Activated CD4-positive, alpha-beta T cell treated with anti-CD3 and anti-CD28 coated beads for 36 hours (primary cell): ENCODE measurements at regions not wholly inside any gene's neighbourhood (a gene's known extent, or its start where the extent isn't known, plus 50 kb on each side); places are given as distances from the start of the nearest gene placed in this dataset.

Experiments used
- ATAC-seq: fragments of 200-7000 bp; cut with Tn5 transposase; one replicate; pipeline ENCODE4 v1.10.0; 2021; ENCODE audit warnings: mild to moderate bottlenecking, moderate library complexity
- CTCF ChIA-PET: fragments of 350-600 bp; sonication (Branson Sonifier 250); formaldehyde crosslinking; loops from one replicate; lab custom pipeline; 2021; ENCODE audit warnings: antibody characterized with exemption; lab: Charles Lee
- POLR2A ChIA-PET: fragments of 350-600 bp; sonication (Branson Sonifier 250); formaldehyde crosslinking; loops from one replicate; lab custom pipeline; 2021; ENCODE audit warnings: antibody characterized with exemption, inconsistent platforms; lab: Charles Lee
- DNase-seq: peaks from one replicate; pipeline ENCODE4 v3.0.0-alpha.2; 2020
- H3K27ac Mint-ChIP-seq: one replicate; pipeline ENCODE4 v1.8.0; 2021; ENCODE audit warnings: mixed read lengths
- H3K27me3 Mint-ChIP-seq: one replicate; pipeline ENCODE4 v1.8.0; 2021; ENCODE audit warnings: mixed read lengths
- H3K36me3 Mint-ChIP-seq: one replicate; pipeline ENCODE4 v1.8.0; 2021; ENCODE audit warnings: low read depth, mixed read lengths
- H3K4me1 Mint-ChIP-seq: one replicate; pipeline ENCODE4 v1.8.0; 2021; ENCODE audit warnings: mixed read lengths
- H3K4me3 Mint-ChIP-seq: one replicate; pipeline ENCODE4 v1.8.0; 2021; ENCODE audit warnings: mild to moderate bottlenecking, moderate library complexity, mixed read lengths
- H3K9me3 Mint-ChIP-seq: one replicate; pipeline ENCODE4 v1.8.0; 2021; ENCODE audit warnings: low read depth, mixed read lengths
- intact Hi-C, 2 experiments: fragments of 100-400 bp; cut with DNase I in 1 of 2; cut with micrococcal nuclease in 1 of 2; formaldehyde crosslinking; loops; one replicate each; pipeline versions ENCODE4 v1.14.2 to v1.15.1; 2022 to 2024; cut with DNase I, micrococcal nuclease

DNA sequence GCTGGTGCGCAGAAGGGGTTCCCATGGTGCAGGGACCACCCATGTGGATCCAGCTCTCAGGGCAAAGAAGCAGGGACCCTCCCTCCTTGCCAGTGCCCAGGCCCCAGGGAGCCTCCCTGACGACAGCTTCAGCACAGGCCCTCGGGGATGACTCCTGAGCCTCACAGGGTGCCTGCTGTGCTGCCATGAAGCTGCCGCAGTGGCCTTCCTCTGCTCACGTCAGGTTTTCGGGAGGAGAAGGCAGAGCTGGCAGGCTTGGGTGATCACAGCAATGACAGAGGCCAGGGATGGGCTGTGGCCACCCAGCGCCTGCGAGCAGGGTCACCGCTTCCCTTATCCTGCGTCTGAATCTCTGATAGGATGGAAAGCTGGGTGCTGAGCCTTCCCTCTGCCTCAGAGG, 276.2 kb downstream of the BRD1 start:
- ATAC-seq (no peak), DNase-seq (no peak)
- intact Hi-C loops: no loop called here
- Mint-ChIP-seq H3K36me3 (no peaks in the 10 kb centered on the region), H3K9me3 (no peaks in the 10 kb centered on the region), H3K27ac (no peak overlapping the region), H3K4me3 (no peak overlapping the region), H3K4me1 (no peaks in the 10 kb centered on the region), H3K27me3 (no peaks in the 10 kb centered on the region)
- ChIA-PET CTCF (no interaction called here), POLR2A (no interaction called here)

DNA sequence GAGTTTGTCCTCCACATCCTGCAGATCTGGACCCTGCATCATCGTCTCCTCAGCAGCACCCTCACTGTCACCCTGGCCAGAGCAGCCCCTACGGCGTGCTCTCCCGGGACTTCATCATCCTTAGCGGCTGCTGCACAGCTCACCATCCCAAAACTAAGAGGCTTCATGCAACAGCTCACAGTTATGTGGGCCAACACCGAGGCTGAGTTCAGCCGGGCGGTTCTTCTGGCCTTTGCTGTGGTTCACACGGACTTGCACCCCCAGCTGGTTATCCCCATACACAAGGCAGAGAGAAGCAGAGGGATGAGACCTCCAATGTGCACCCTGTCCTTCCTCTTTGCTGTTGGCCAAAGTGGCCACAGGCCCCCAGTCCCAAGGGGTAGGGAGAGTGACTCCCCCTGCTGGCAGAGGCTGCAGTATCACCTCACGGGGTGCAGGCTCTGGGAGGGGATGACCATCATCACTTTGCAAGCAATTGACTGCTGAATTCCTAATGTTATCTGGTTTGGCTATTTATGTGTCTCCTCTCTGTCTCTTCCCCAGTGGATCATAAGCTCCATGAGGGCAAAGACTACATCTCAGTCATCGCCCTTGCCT, 276.8 kb downstream of the BRD1 start:
- POLR2A ChIA-PET: no interaction called here

DNA sequence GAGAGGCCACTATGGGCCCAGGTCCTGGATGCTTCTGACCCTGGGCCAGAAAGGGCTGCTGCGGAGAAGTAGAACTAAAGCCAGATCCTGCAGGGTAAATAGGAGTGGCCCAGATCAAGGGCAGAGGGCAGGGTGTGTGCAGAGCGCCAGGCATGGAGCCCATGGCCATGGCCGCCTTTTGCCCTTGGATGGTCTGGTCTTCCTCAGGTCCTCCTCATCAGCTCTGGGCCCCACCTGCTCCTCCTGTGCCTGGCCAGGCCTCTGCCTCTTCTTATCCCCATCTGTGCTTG, 277.6 kb downstream of the BRD1 start:
- ATAC-seq (no peak), DNase-seq (no peak)
- no peaks in the 10 kb centered on the region for H3K4me1 Mint-ChIP-seq
- H3K4me3 Mint-ChIP-seq: no peak overlapping the region
- H3K9me3 Mint-ChIP-seq: no peaks in the 10 kb centered on the region
- POLR2A ChIA-PET: no interaction called here
- no peaks in the 10 kb centered on the region for H3K27me3 Mint-ChIP-seq
- no peaks in the 10 kb centered on the region for H3K36me3 Mint-ChIP-seq
- intact Hi-C loops: no loop called here
- CTCF ChIA-PET: no interaction called here
- no peak overlapping the region for H3K27ac Mint-ChIP-seq

More for the DNA sequence above, 276.8 kb downstream of the BRD1 start:
- no peak overlapping the region for H3K4me3 Mint-ChIP-seq
- no peaks in the 10 kb centered on the region for H3K4me1 Mint-ChIP-seq
- no peaks in the 10 kb centered on the region for H3K9me3 Mint-ChIP-seq
- H3K27me3 Mint-ChIP-seq: no peaks in the 10 kb centered on the region
- intact Hi-C loops: no loop called here
- H3K27ac Mint-ChIP-seq: no peak overlapping the region
- DNase-seq: no peak
- H3K36me3 Mint-ChIP-seq: no peaks in the 10 kb centered on the region
- CTCF ChIA-PET: interaction anchor here (0.6 kb wide), 1 partner anchor 99 kb away, joined by 3 read pairs; no protein-coding TSS in a partner anchor
- ATAC-seq: no peak

DNA sequence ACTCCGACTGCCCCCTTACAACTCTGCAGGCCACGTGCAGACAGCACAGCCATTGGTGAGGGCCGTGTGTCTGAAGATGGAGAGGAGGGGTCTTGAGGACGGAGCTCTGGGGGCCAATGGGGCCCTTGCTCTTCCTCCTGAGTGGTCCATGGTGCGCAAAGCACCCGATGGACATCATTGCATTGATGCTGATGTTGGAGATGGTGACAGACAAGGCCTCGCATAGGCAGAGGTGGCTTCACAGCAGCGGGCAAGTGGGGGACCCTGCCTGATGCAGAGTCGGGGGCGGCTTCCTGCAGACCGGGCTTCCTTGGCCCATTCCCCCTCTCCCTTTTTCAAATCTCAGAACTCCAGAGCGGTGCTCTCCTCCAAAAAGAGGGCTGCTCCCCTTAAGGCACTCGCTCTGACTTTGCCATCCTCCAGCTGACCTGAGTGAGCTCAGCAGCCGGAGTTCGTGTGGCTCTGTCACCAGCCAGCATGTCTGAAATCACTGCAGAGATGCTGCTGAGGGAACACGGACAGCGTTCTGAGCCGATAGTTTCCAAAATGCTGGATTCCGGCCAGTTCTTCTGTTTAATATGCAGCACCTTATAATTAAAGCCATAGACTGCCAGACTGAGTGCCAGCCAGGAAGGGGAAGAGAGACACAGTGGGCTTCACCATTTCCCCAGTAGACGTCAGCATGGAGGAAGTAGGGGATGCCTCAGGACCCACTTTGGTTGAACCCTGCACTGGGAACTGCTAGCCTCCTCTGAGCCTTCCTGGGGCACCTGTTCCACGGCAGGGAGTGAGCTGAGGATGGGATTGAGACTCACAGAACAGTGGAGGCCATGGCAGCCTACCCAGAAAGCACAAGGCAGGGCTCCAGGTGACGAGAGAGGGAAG, 278.2 kb downstream of the BRD1 start:
- Mint-ChIP-seq H3K9me3 (no peaks in the 10 kb centered on the region), H3K27me3 (no peaks in the 10 kb centered on the region), H3K4me3 (no peak overlapping the region), H3K36me3 (no peaks in the 10 kb centered on the region), H3K4me1 (no peaks in the 10 kb centered on the region), H3K27ac (no peak overlapping the region)
- ATAC-seq: no peak
- DNase-seq: no peak
- ChIA-PET CTCF (no interaction called here), POLR2A (no interaction called here)
- intact Hi-C loops: no loop called here

DNA sequence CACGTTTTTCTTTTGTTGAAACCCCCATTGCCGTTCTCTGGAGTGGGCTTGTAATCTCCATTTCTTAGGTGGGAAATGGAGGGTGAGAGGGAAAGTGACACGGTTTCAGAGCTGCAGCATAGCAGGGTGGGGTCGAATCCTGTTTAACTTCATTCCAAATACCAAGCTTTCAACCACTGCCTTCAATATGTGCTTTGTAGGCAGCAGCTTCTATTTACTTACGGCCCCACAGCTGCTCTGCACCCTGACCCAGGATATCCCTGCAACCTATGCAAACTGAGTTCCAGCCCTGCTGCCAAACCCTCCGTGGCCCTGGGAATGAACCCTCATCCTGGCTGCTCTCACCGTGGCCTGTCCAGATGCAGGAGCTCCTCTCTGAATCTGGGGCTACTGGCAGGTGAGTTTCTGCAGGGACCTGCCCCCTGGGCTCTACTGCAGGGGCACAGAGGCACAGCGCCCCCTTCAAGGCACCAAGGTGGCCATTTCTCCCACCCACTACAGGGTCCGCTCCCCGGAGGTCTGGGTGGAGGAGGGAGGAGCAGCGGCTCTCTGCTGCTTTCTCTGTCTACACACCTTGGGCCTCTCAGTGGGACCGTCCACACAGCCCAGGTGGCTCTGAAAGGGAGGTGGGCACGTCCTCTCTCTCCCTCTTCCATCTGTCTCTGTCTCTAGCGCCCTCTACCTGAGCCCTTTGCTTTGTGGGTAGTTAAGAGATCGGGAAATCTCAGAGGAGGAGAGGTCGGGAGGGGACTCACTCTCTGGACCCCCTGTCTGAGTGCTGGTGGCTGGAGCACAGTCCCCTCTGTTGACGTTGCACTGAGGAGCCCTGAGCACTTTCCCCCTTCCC, 279.1 kb downstream of the BRD1 start:
- DNase-seq (no peak), ATAC-seq (no peak)
- no peaks in the 10 kb centered on the region for H3K9me3 Mint-ChIP-seq
- POLR2A ChIA-PET: no interaction called here
- CTCF ChIA-PET: no interaction called here
- no peaks in the 10 kb centered on the region for H3K27me3 Mint-ChIP-seq
- no peak overlapping the region for H3K27ac Mint-ChIP-seq
- H3K4me1 Mint-ChIP-seq: no peaks in the 10 kb centered on the region
- intact Hi-C loops: no loop called here
- H3K36me3 Mint-ChIP-seq: no peaks in the 10 kb centered on the region
- H3K4me3 Mint-ChIP-seq: no peak overlapping the region

DNA sequence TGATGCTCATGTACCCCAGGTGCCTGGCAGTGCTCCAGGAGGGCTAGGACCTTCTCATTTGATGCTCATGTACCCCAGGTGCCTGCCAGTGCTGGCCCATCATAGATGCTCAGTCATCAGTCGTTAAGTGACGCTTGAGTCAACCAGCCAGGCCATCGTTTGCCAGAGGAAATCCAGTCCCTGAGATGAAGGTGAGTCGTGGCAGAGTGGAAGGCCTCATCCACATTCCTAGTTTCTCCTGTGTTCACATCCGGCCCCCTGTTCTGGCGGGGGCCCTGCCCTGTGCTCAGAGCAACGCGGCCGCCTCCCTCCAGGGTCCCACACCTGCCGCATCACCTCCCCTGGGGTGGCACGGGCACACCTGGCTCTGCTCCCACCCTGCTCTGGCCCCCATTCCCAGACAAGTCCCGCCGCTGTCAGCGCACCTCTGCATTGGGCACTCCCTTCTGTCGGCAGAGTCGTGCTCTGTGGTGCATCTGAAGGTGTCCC, 279.9 kb downstream of the BRD1 start:
- intact Hi-C loops: no loop called here
- Mint-ChIP-seq H3K4me3 (no peak overlapping the region), H3K27me3 (no peaks in the 10 kb centered on the region), H3K27ac (no peak overlapping the region), H3K9me3 (no peaks in the 10 kb centered on the region), H3K4me1 (no peaks in the 10 kb centered on the region), H3K36me3 (no peaks in the 10 kb centered on the region)
- no peak for ATAC-seq
- CTCF ChIA-PET: no interaction called here
- POLR2A ChIA-PET: no interaction called here
- DNase-seq: no peak

DNA sequence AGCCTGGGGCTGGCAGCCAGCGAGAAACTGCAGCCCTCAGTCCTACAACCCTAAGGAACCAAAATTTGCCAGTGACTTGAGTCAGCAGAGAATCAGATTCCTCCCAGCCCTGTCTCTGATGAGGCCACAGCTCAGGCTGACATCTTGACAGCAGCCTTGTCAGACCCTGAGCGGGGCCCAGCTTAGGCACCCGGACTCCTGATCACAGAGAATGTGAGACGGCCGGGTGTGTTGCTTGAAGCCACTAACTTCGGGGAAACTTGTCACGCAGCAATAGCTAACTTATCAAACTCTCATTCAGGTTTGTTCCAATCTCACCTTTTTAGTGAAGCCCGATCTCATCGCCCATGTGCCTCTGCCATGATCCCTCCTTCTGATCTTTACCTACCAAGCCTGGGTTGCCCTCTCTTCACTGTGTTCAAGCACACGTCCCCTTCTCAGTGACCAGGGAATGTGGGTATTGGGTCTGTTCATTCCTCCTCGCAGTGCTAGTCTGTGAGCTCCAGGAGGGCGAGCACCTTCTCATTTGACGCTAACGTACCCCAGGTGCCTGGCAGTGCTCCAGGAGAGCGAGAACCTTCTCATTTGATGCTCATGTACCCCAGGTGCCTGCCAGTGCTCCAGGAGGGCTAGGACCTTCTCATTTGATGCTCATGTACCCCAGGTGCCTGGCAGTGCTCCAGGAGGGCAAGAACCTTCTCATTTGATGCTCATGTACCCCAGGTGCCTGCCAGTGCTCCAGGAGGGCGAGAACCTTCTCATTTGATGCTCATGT, 280.7 kb downstream of the BRD1 start:
- H3K27ac Mint-ChIP-seq: no peak overlapping the region
- no peaks in the 10 kb centered on the region for H3K36me3 Mint-ChIP-seq
- ChIA-PET CTCF (no interaction called here), POLR2A (no interaction called here)
- no peak for DNase-seq
- no peaks in the 10 kb centered on the region for H3K9me3 Mint-ChIP-seq
- no peak overlapping the region for H3K4me3 Mint-ChIP-seq
- H3K4me1 Mint-ChIP-seq: no peaks in the 10 kb centered on the region
- no peak for ATAC-seq
- H3K27me3 Mint-ChIP-seq: no peaks in the 10 kb centered on the region
- intact Hi-C loops: no loop called here

DNA sequence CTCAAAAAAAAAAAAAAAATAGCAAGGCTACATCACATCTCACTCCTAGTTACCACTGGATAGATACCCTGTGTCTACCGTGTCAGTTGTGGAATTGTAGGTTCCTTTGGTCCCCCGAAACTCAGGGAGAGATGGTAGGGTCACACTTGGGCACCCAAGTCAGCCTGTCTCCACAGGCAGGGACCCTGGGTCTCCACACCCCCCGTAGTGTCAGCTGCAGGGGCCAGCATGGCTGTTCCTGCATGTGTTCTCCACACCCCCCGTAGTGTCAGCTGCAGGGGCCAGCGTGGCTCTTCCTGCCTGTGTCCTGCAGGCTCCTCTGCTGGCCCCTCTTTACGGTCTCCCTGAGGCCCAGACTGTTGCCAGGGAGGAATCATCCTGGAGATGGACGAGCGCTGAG, 282.1 kb downstream of the BRD1 start:
- intact Hi-C loops: no loop called here
- H3K4me3 Mint-ChIP-seq: no peak overlapping the region
- ATAC-seq (no peak), DNase-seq (no peak)
- no peak overlapping the region for H3K27ac Mint-ChIP-seq
- CTCF ChIA-PET: no interaction called here
- POLR2A ChIA-PET: no interaction called here
- no peaks in the 10 kb centered on the region for H3K27me3 Mint-ChIP-seq
- no peaks in the 10 kb centered on the region for H3K4me1 Mint-ChIP-seq
- H3K9me3 Mint-ChIP-seq: no peaks in the 10 kb centered on the region
- H3K36me3 Mint-ChIP-seq: no peaks in the 10 kb centered on the region

DNA sequence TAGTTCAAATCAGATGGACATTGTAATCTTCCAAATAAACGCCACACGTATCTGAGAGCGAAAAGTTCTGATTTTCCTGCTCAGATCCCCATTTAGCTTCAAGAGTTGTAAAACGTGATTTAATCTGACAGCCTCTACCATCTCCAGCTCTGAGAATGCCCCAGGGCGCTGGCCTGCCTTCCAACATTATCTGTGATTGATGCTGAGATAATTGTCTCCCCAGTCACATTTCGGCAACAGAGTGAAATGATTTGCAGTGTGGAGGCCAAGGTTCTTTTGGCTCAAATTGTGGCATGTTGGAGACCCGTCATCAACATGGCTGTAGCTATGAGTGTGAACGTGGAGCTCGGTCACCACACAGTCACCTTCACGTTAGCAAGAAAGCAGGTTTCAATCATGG, 283.4 kb downstream of the BRD1 start:
- intact Hi-C loops: no loop called here
- ATAC-seq: no peak
- DNase-seq: no peak
- Mint-ChIP-seq H3K4me3 (no peak overlapping the region), H3K9me3 (no peaks in the 10 kb centered on the region), H3K4me1 (no peaks in the 10 kb centered on the region), H3K27me3 (no peaks in the 10 kb centered on the region), H3K27ac (no peak overlapping the region), H3K36me3 (no peaks in the 10 kb centered on the region)
- ChIA-PET CTCF (interaction anchor here (0.9 kb wide), 1 partner anchor 15 kb away, joined by 3 read pairs; no protein-coding TSS in a partner anchor), POLR2A (no interaction called here)

DNA sequence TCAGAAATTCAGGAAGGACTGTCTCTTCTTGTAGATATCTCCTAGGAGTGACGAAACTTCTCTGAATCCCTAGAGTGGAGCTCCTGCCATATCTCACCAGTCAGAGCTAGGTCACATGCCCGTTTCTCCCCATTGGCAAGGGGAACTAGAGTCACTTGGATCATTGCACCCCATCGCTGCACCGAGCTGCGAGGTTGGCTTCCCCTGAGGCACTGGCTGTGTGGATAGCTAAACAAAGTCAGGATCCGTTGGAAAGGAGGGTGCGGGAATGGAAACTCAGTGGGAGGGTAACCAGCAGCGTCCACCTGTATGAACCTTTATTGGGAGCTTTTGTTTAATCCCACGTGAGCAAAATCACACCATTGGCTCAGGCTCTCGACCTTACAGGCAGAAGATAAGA, 283.8 kb downstream of the BRD1 start:
- ChIA-PET POLR2A (no interaction called here), CTCF (interaction anchor here (0.9 kb wide), 1 partner anchor 15 kb away, joined by 3 read pairs; no protein-coding TSS in a partner anchor)
- DNase-seq (no peak), ATAC-seq (no peak)
- Mint-ChIP-seq H3K36me3 (no peaks in the 10 kb centered on the region), H3K9me3 (no peaks in the 10 kb centered on the region), H3K4me3 (no peak overlapping the region), H3K27me3 (no peaks in the 10 kb centered on the region), H3K27ac (no peak overlapping the region), H3K4me1 (no peaks in the 10 kb centered on the region)
- intact Hi-C loops: no loop called here

DNA sequence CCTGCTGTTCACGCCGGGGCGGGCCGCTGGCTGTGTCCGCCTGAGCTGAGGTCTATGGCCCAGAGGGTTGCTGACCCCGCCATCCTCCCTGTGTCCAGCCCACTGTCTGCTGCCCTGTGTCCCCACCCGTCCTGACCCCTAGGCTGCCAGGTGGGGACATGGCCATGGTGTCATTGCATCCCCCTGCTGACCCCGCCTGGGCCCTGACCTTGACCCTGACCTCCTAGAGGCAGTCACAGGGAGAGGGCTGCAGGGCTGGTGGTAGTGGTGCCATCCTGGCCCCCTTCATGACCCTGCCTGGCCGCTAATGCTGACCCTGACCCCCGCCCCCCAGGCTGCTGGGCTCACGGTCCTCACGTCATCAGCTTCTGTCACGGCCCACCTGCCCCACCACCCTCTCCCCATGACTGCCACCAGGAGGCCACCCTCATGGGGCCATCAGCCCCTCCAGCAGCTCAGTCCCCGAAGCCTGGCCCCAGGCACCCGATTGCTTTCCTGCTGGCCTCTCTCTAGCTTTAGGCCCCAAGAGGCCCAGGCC, 285.9 kb downstream of the BRD1 start:
- H3K4me3 Mint-ChIP-seq: no peak overlapping the region
- no peaks in the 10 kb centered on the region for H3K4me1 Mint-ChIP-seq
- H3K36me3 Mint-ChIP-seq: no peaks in the 10 kb centered on the region
- ChIA-PET POLR2A (no interaction called here), CTCF (interaction anchor here (0.8 kb wide), 1 partner anchor 34 kb away, joined by 3 read pairs; no protein-coding TSS in a partner anchor)
- no peak for ATAC-seq
- H3K27ac Mint-ChIP-seq: no peak overlapping the region
- no peak for DNase-seq
- intact Hi-C loops: no loop called here
- H3K27me3 Mint-ChIP-seq: no peaks in the 10 kb centered on the region
- no peaks in the 10 kb centered on the region for H3K9me3 Mint-ChIP-seq
